H1 (cell line): ENCODE measurements at regions not wholly inside any gene's neighbourhood (a gene's known extent, or its start where the extent isn't known, plus 50 kb on each side); places are given as distances from the start of the nearest gene placed in this dataset.

Source experiments
- CTCF ChIA-PET: fragments of 300-600 bp; sonication (Branson Sonifier 250); formaldehyde crosslinking; loops from one replicate; lab custom pipeline; 2021; ENCODE audit not compliant: partially characterized antibody; lab: Charles Lee
- POLR2A ChIA-PET: fragments of 300-600 bp; sonication (Branson Sonifier 250); formaldehyde crosslinking; loops from one replicate; lab custom pipeline; 2021; ENCODE audit warnings: inconsistent platforms; ENCODE audit not compliant: partially characterized antibody; lab: Charles Lee
- DNase-seq, 2 experiments: peaks; one replicate each; pipeline versions ENCODE4 v3.0.0 to v3.0.0-alpha.2; 2010 to 2022; ENCODE audit warnings: low spot score in 2 of 2, low read depth in 1 of 2, mixed read lengths in 1 of 2
- FAIRE-seq: peaks from 2 replicates; lab custom pipeline; 2011; peaks lifted over from hg19 to GRCh38; lab: Jason Lieb, UNC
- H2AFZ ChIP-seq: 2 replicates; pipeline ENCODE4 v1.8.1; 2012; ENCODE audit warnings: low read length, inconsistent platforms
- H2AK5ac ChIP-seq: 2 replicates; pipeline ENCODE4 v1.6.1; 2013; ENCODE audit warnings: low read depth, low read length
- H2BK120ac ChIP-seq: replicated peaks from 2 replicates; pipeline ENCODE3; 2013; ENCODE audit warnings: low read depth, low read length, inconsistent platforms
- H2BK12ac ChIP-seq: 2 replicates; pipeline ENCODE4 v1.6.1; 2013; ENCODE audit warnings: low read depth, low read length
- H2BK15ac ChIP-seq: 2 replicates; pipeline ENCODE4 v1.6.1; 2013; ENCODE audit warnings: low read length
- H2BK20ac ChIP-seq: 2 replicates; pipeline ENCODE4 v1.6.1; 2013; ENCODE audit warnings: low read length
- H2BK5ac ChIP-seq: 2 replicates; pipeline ENCODE4 v1.6.1; 2013; ENCODE audit warnings: low read depth, low read length
- H3K14ac ChIP-seq: 2 replicates; pipeline ENCODE4 v1.6.1; 2013; ENCODE audit warnings: inconsistent platforms; ENCODE audit not compliant: insufficient read length
- H3K18ac ChIP-seq: 2 replicates; pipeline ENCODE4 v1.6.1; 2013; ENCODE audit warnings: low read length; ENCODE audit errors: extremely low read depth
- H3K23ac ChIP-seq: 2 replicates; pipeline ENCODE4 v1.6.1; 2013; ENCODE audit warnings: inconsistent platforms; ENCODE audit not compliant: insufficient read length
- H3K23me2 ChIP-seq: 2 replicates; pipeline ENCODE4 v1.6.1; 2013; ENCODE audit warnings: low read depth, low read length
- H3K27ac ChIP-seq: 2 replicates; pipeline ENCODE4 v1.6.1; 2011; ENCODE audit warnings: low read depth, low read length, inconsistent platforms
- H3K27me3 ChIP-seq, 4 experiments: replicated peaks in 1 of 4; 1 replicate in 1 of 4; 2 replicates in 3 of 4; pipeline versions ENCODE4 v1.6.1 to v1.8.1; 2011 to 2013; ENCODE audit warnings: low read length in 3 of 4, mild to moderate bottlenecking in 3 of 4, inconsistent platforms in 2 of 4, mixed read lengths in 2 of 4, moderate library complexity in 1 of 4; ENCODE audit not compliant: control insufficient read depth in 3 of 4, insufficient read depth in 3 of 4; ENCODE audit errors: extremely low read depth in 1 of 4
- H3K36me3 ChIP-seq, 4 experiments: 2 replicates each; pipeline versions ENCODE4 v1.6.1 to v1.8.1; 2011 to 2013; ENCODE audit warnings: mild to moderate bottlenecking in 4 of 4, low read length in 3 of 4, moderate library complexity in 2 of 4, control low read depth in 1 of 4, inconsistent platforms in 1 of 4; ENCODE audit not compliant: insufficient read depth in 4 of 4, control insufficient read depth in 2 of 4
- H3K4ac ChIP-seq: replicated peaks from 2 replicates; pipeline ENCODE3; 2013; ENCODE audit warnings: low read length, low read depth, mixed read lengths, inconsistent platforms; ENCODE audit not compliant: insufficient read length
- H3K4me1 ChIP-seq, 4 experiments: replicated peaks in 1 of 4; 1 replicate in 1 of 4; 2 replicates in 3 of 4; pipeline versions ENCODE4 v1.6.1 to v1.8.1; 2011 to 2013; ENCODE audit warnings: low read length in 3 of 4, inconsistent platforms in 2 of 4, mixed read lengths in 1 of 4; ENCODE audit not compliant: insufficient read depth in 4 of 4, control insufficient read depth in 3 of 4
- H3K4me2 ChIP-seq, 2 experiments: 2 replicates each; pipeline versions ENCODE4 v1.6.1 to v1.8.1; 2011 to 2013; ENCODE audit warnings: low read depth in 2 of 2, low read length in 2 of 2, control low read depth in 1 of 2, inconsistent platforms in 1 of 2, mild to moderate bottlenecking in 1 of 2; ENCODE audit not compliant: insufficient read depth in 1 of 2
- H3K4me3 ChIP-seq, 4 experiments: fragments of 200-600, 300-600 bp in 1 of 4; sonication (generic), shearing (Covaris generic), sonication (Bioruptor Twin) in 1 of 4; 2 replicates each; pipeline versions ENCODE4 v1.5.1 to v1.8.1; 2011 to 2016; ENCODE audit warnings: low read length in 4 of 4, low read depth in 3 of 4, control low read depth in 2 of 4, inconsistent platforms in 2 of 4, mild to moderate bottlenecking in 2 of 4, mixed read lengths in 1 of 4, moderate library complexity in 1 of 4; ENCODE audit not compliant: insufficient read depth in 2 of 4; ENCODE audit errors: extremely low read depth in 1 of 4
- H3K56ac ChIP-seq: replicated peaks from 2 replicates; pipeline ENCODE3; 2013; ENCODE audit warnings: low read depth, mild to moderate bottlenecking, mixed read lengths, low read length, inconsistent platforms; ENCODE audit not compliant: insufficient read length
- H3K79me1 ChIP-seq: 2 replicates; pipeline ENCODE4 v1.6.1; 2013; ENCODE audit warnings: low read depth, low read length, control low read depth
- H3K79me2 ChIP-seq, 2 experiments: 2 replicates each; pipeline versions ENCODE4 v1.6.1 to v1.8.1; 2012 to 2013; ENCODE audit warnings: low read length in 2 of 2, mild to moderate bottlenecking in 2 of 2, inconsistent platforms in 1 of 2; ENCODE audit not compliant: insufficient read depth in 2 of 2, control insufficient read depth in 1 of 2
- H3K9ac ChIP-seq, 4 experiments: replicated peaks in 1 of 4; 1 replicate in 1 of 4; 2 replicates in 3 of 4; pipeline versions ENCODE4 v1.6.1 to v1.8.1; 2011 to 2013; ENCODE audit warnings: low read depth in 3 of 4, low read length in 3 of 4, control low read depth in 2 of 4, mild to moderate bottlenecking in 2 of 4, moderate library complexity in 2 of 4, inconsistent platforms in 1 of 4; ENCODE audit errors: extremely low read depth in 1 of 4
- H3K9me3 ChIP-seq, 2 experiments: 2 replicates each; pipeline versions ENCODE4 v1.6.1 to v1.8.1; 2012 to 2013; ENCODE audit warnings: mild to moderate bottlenecking in 2 of 2, moderate library complexity in 2 of 2, control low read depth in 1 of 2, inconsistent platforms in 1 of 2, low read depth in 1 of 2, low read length in 1 of 2, mixed read lengths in 1 of 2; ENCODE audit not compliant: insufficient read depth in 2 of 2
- H4K20me1 ChIP-seq, 2 experiments: replicated peaks in 1 of 2; 2 replicates each; pipeline versions ENCODE3 to v1.8.1; 2011 to 2013; ENCODE audit warnings: inconsistent platforms in 2 of 2, low read length in 2 of 2, mild to moderate bottlenecking in 1 of 2; ENCODE audit not compliant: insufficient read depth in 2 of 2, control insufficient read depth in 1 of 2
- H4K5ac ChIP-seq: 2 replicates; pipeline ENCODE4 v1.6.1; 2013; ENCODE audit warnings: low read length, low read depth, mixed read lengths, inconsistent platforms; ENCODE audit not compliant: insufficient read length
- H4K8ac ChIP-seq: 2 replicates; pipeline ENCODE4 v1.8.0; 2013; ENCODE audit warnings: mild to moderate bottlenecking, moderate library complexity, low read length, inconsistent platforms; ENCODE audit not compliant: insufficient read depth; ENCODE audit errors: extremely low read depth
- H4K91ac ChIP-seq: replicated peaks from 2 replicates; pipeline ENCODE3; 2013; ENCODE audit warnings: low read length, mixed read lengths, inconsistent platforms; ENCODE audit not compliant: insufficient read length
- EGR1 ChIP-seq: IDR thresholded peaks from 2 replicates; pipeline ENCODE4 v1.6.1; 2011; ENCODE audit warnings: low read depth, low read length, borderline replicate concordance
- GTF2F1 ChIP-seq: IDR thresholded peaks from 2 replicates; pipeline ENCODE4 v1.6.1; 2012; ENCODE audit warnings: low read depth, low read length, improper control_type of control experiment, borderline replicate concordance
- NANOG ChIP-seq: IDR thresholded peaks from 2 replicates; pipeline ENCODE4 v1.6.1; 2011; ENCODE audit warnings: low read length, low read depth, mild to moderate bottlenecking, inconsistent platforms; ENCODE audit not compliant: insufficient read depth, poor library complexity, severe bottlenecking
- NRF1 ChIP-seq: IDR thresholded peaks from 2 replicates; pipeline ENCODE4 v1.6.1; 2011; ENCODE audit warnings: mild to moderate bottlenecking, low read depth, low read length, improper control_type of control experiment
- POU5F1 ChIP-seq: IDR thresholded peaks from 2 replicates; pipeline ENCODE4 v1.6.1; 2011; ENCODE audit warnings: low read depth, mild to moderate bottlenecking, low read length, moderate library complexity
- SIRT6 ChIP-seq: IDR thresholded peaks from one replicate; pipeline ENCODE4 v1.7.1; 2012; ENCODE audit warnings: low read length, inconsistent platforms
- TAF7 ChIP-seq: optimal IDR thresholded peaks from 2 replicates; pipeline ENCODE3; 2011; ENCODE audit warnings: low read depth, mild to moderate bottlenecking, inconsistent platforms, low read length, moderate library complexity, borderline replicate concordance
- ZNF274 ChIP-seq: IDR thresholded peaks from 2 replicates; pipeline ENCODE4 v1.7.0; 2012; ENCODE audit warnings: low read length, borderline replicate concordance; ENCODE audit errors: extremely low read depth
- TF ChIP-seq, protein P1 (sequence below): IDR thresholded peaks from 2 replicates; pipeline ENCODE4 v1.6.1; 2012; ENCODE audit warnings: low read length, inconsistent platforms

DNA sequence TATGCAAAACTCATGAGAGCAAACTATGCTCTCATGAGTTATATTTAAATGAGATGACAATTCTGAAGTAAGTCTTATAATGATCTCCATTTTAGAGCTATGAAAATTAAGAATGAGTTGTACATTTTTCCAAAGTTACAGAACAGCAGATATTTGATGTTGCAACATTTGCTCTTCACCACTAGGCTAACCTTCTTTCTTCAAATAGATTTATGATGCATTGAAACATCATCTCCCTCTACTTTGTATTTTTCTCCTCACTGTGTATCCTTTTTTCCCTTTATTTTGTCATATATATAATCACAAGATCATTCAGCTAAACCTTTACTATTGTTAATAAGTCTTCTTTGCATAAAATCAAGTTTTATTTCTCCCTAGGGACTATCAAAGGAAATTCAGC, 497.7 kb upstream of the TYRP1 start:
- Histone ChIP-seq H3K4me3 (no peak overlapping the region), H2AK5ac (no peak overlapping the region), H3K27me3 (no peaks in the 10 kb centered on the region), H3K4ac (no peak overlapping the region), H3K18ac (no peak overlapping the region), H3K23ac (no peak overlapping the region), H3K9me3 (no peaks in the 10 kb centered on the region; a peak in 1 of 4 replicates), H4K20me1 (no peaks in the 10 kb centered on the region), H2BK15ac (no peak overlapping the region), H3K4me1 (no peaks in the 10 kb centered on the region; a peak in 3 of 7 replicates), H3K79me2 (no peaks in the 10 kb centered on the region), H3K14ac (no peak overlapping the region), H3K23me2 (no peaks in the 10 kb centered on the region), H3K9ac (no peak overlapping the region), H3K4me2 (no peak overlapping the region), H2BK12ac (no peak overlapping the region), H2BK5ac (no peak overlapping the region), H3K56ac (no peak overlapping the region), H2BK120ac (no peak overlapping the region), H4K8ac (no peak overlapping the region), H4K91ac (no peak overlapping the region), H3K79me1 (no peaks in the 10 kb centered on the region), H3K36me3 (no peaks in the 10 kb centered on the region), H2BK20ac (no peak overlapping the region), H4K5ac (no peak overlapping the region), H3K27ac (no peak overlapping the region), H2AFZ (no peak overlapping the region)
- ChIA-PET CTCF (interaction anchor here (0.7 to 1.2 kb wide), 2 partner anchors 8 to 118 kb away, joined by 3 to 5 read pairs; no protein-coding TSS in a partner anchor), POLR2A (no interaction called here)
- no peak for FAIRE-seq
- no peak for DNase-seq
- TF ChIP-seq, protein P1, sequence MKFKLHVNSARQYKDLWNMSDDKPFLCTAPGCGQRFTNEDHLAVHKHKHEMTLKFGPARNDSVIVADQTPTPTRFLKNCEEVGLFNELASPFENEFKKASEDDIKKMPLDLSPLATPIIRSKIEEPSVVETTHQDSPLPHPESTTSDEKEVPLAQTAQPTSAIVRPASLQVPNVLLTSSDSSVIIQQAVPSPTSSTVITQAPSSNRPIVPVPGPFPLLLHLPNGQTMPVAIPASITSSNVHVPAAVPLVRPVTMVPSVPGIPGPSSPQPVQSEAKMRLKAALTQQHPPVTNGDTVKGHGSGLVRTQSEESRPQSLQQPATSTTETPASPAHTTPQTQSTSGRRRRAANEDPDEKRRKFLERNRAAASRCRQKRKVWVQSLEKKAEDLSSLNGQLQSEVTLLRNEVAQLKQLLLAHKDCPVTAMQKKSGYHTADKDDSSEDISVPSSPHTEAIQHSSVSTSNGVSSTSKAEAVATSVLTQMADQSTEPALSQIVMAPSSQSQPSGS: no peak
- TF ChIP-seq SIRT6: no peak
- no peak for TF ChIP-seq NANOG
- TF ChIP-seq TAF7: no peak
- no peak for TF ChIP-seq POU5F1
- TF ChIP-seq NRF1: no peak
- TF ChIP-seq ZNF274: no peak
- no peak for TF ChIP-seq EGR1
- no peak for TF ChIP-seq GTF2F1
